IMR-90 (cell line): ENCODE measurements at regions not wholly inside any gene's neighbourhood (a gene's known extent, or its start where the extent isn't known, plus 50 kb on each side); places are given as distances from the start of the nearest gene placed in this dataset.

Experiments
- ATAC-seq: fragments of 200-7000 bp; cut with Tn5 transposase; 2 replicates; pipeline ENCODE4 v1.9.1; 2020; ENCODE audit warnings: low read depth, mild to moderate bottlenecking, moderate library complexity
- BruUV-seq: library from RNA; stranded (reverse); fragments of 400-500 nt; replicated peaks from 2 replicates; lab custom pipeline; 2021; lab: Mats Ljungman, UMichigan
- CTCF ChIA-PET: fragments of 300-600 bp; formaldehyde crosslinking; extraction: SDS; loops from one replicate; lab custom pipeline; 2021; ENCODE audit warnings: antibody characterized with exemption; lab: Yijun Ruan, JAX
- POLR2A ChIA-PET: fragments of 300-600 bp; sonication (Branson Sonifier 250); formaldehyde crosslinking; loops from one replicate; lab custom pipeline; 2022; ENCODE audit warnings: antibody characterized with exemption; ENCODE audit not compliant: unreplicated experiment; lab: Charles Lee
- DNase-seq: peaks from one replicate; pipeline ENCODE4 v3.0.0; 2013
- H2AFZ ChIP-seq: replicated peaks from 2 replicates; pipeline ENCODE3; 2013; ENCODE audit warnings: low read length, mild to moderate bottlenecking; ENCODE audit not compliant: poor library complexity
- H2AK5ac ChIP-seq: 2 replicates; pipeline ENCODE4 v1.6.1; 2013; ENCODE audit warnings: low read depth, low read length, inconsistent platforms
- H2AK9ac ChIP-seq: replicated peaks from 2 replicates; pipeline ENCODE3; 2013; ENCODE audit warnings: mild to moderate bottlenecking, low read depth, low read length, moderate library complexity; ENCODE audit not compliant: poor library complexity
- H2BK120ac ChIP-seq: 2 replicates; pipeline ENCODE4 v1.6.1; 2013; ENCODE audit warnings: low read depth, low read length, inconsistent platforms
- H2BK15ac ChIP-seq: 3 replicates; pipeline ENCODE4 v1.6.1; 2013; ENCODE audit warnings: low read depth, low read length, inconsistent platforms
- H2BK20ac ChIP-seq: 2 replicates; pipeline ENCODE4 v1.6.1; 2013; ENCODE audit warnings: low read depth, mild to moderate bottlenecking, inconsistent platforms, low read length, moderate library complexity
- H2BK5ac ChIP-seq: 2 replicates; pipeline ENCODE4 v1.6.1; 2013; ENCODE audit warnings: mild to moderate bottlenecking, low read depth, low read length, inconsistent platforms; ENCODE audit not compliant: poor library complexity, severe bottlenecking
- H3K14ac ChIP-seq: replicated peaks from 2 replicates; pipeline ENCODE4 v1.6.1; 2013; ENCODE audit warnings: low read depth, low read length, inconsistent platforms
- H3K18ac ChIP-seq: 2 replicates; pipeline ENCODE4 v1.6.1; 2013; ENCODE audit warnings: low read depth, low read length, control low read depth
- H3K23ac ChIP-seq: 2 replicates; pipeline ENCODE4 v1.6.1; 2013; ENCODE audit warnings: low read depth, low read length, inconsistent platforms
- H3K27ac ChIP-seq: 2 replicates; pipeline ENCODE4 v1.5.1; 2013; ENCODE audit warnings: mild to moderate bottlenecking, control low read depth, low read length; ENCODE audit not compliant: insufficient read depth
- H3K27me3 ChIP-seq: 2 replicates; pipeline ENCODE4 v1.6.1; 2013; ENCODE audit warnings: low read length; ENCODE audit not compliant: control insufficient read depth, insufficient read depth
- H3K36me3 ChIP-seq: 2 replicates; pipeline ENCODE4 v1.6.1; 2013; ENCODE audit warnings: low read length, mixed read lengths; ENCODE audit not compliant: control insufficient read depth, insufficient read depth
- H3K4ac ChIP-seq: 2 replicates; pipeline ENCODE4 v1.6.1; 2013; ENCODE audit warnings: low read depth, low read length, inconsistent platforms
- H3K4me1 ChIP-seq: 2 replicates; pipeline ENCODE4 v1.6.1; 2013; ENCODE audit warnings: low read length, mixed read lengths; ENCODE audit not compliant: control insufficient read depth, insufficient read depth
- H3K4me2 ChIP-seq: 2 replicates; pipeline ENCODE4 v1.6.1; 2013; ENCODE audit warnings: low read depth, mild to moderate bottlenecking, control low read depth, low read length, moderate library complexity
- H3K4me3 ChIP-seq: 2 replicates; pipeline ENCODE4 v1.5.1; 2013; ENCODE audit warnings: low read depth, mild to moderate bottlenecking, control low read depth, low read length, moderate library complexity; ENCODE audit not compliant: insufficient read depth
- H3K56ac ChIP-seq: 2 replicates; pipeline ENCODE4 v1.6.1; 2013; ENCODE audit warnings: low read length, inconsistent platforms; ENCODE audit not compliant: insufficient read depth; ENCODE audit errors: extremely low read depth
- H3K79me1 ChIP-seq, 2 experiments: 2 replicates each; pipeline ENCODE4 v1.6.1; 2013; ENCODE audit warnings: low read length in 2 of 2, inconsistent platforms in 1 of 2, low read depth in 1 of 2
- H3K9ac ChIP-seq: 2 replicates; pipeline ENCODE4 v1.6.1; 2013; ENCODE audit warnings: low read depth, low read length, control low read depth
- H3K9me1 ChIP-seq: 2 replicates; pipeline ENCODE4 v1.6.1; 2013; ENCODE audit warnings: low read length, inconsistent platforms; ENCODE audit not compliant: insufficient read depth
- H3K9me3 ChIP-seq: 2 replicates; pipeline ENCODE4 v1.6.1; 2013; ENCODE audit warnings: low read length; ENCODE audit not compliant: control insufficient read depth, insufficient read depth
- H4K20me1 ChIP-seq: 2 replicates; pipeline ENCODE4 v1.6.1; 2013; ENCODE audit warnings: low read length, inconsistent platforms; ENCODE audit not compliant: insufficient read depth
- H4K5ac ChIP-seq: 2 replicates; pipeline ENCODE4 v1.6.1; 2013; ENCODE audit warnings: mild to moderate bottlenecking, low read depth, low read length, control low read depth
- H4K8ac ChIP-seq, 2 experiments: 2 replicates each; pipeline ENCODE4 v1.6.1; 2013; ENCODE audit warnings: low read depth in 2 of 2, low read length in 2 of 2, control low read depth in 1 of 2, inconsistent platforms in 1 of 2
- H4K91ac ChIP-seq: 2 replicates; pipeline ENCODE4 v1.6.1; 2013; ENCODE audit warnings: low read depth, low read length, inconsistent platforms; ENCODE audit not compliant: insufficient read depth
- BHLHE40 ChIP-seq: fragments of 150-350 bp; IDR thresholded peaks from 2 replicates; pipeline ENCODE4 v1.6.1; 2016; ENCODE audit warnings: mild to moderate bottlenecking, low read depth, low read length
- CEBPB ChIP-seq: IDR thresholded peaks from 2 replicates; pipeline ENCODE4 v1.6.1; 2012; ENCODE audit warnings: low read depth, low read length, improper control_type of control experiment
- CHD1 ChIP-seq: IDR thresholded peaks from 2 replicates; pipeline ENCODE4 v1.6.1; 2012; ENCODE audit warnings: low read depth, low read length, improper control_type of control experiment
- FOS ChIP-seq: fragments of 150-350 bp; IDR thresholded peaks from 2 replicates; pipeline ENCODE4 v1.6.1; 2016; ENCODE audit warnings: low read depth, low read length
- MAFK ChIP-seq: IDR thresholded peaks from 2 replicates; pipeline ENCODE4 v1.6.1; 2012; ENCODE audit warnings: low read depth, low read length, improper control_type of control experiment
- MAZ ChIP-seq: IDR thresholded peaks from 2 replicates; pipeline ENCODE4 v1.6.1; 2012; ENCODE audit warnings: low read depth, mild to moderate bottlenecking, low read length, improper control_type of control experiment, moderate library complexity, borderline replicate concordance
- MXI1 ChIP-seq: IDR thresholded peaks from 2 replicates; pipeline ENCODE4 v1.6.1; 2012; ENCODE audit warnings: low read depth, mild to moderate bottlenecking, low read length, moderate library complexity, borderline replicate concordance
- NFE2L2 ChIP-seq: fragments of 150-350 bp; IDR thresholded peaks from 2 replicates; pipeline ENCODE4 v1.6.1; 2016; ENCODE audit warnings: low read depth, mild to moderate bottlenecking, low read length
- POLR2A ChIP-seq: IDR thresholded peaks from 2 replicates; pipeline ENCODE4 v1.6.1; 2012; ENCODE audit warnings: mild to moderate bottlenecking, low read depth, low read length
- RAD21 ChIP-seq: IDR thresholded peaks from 2 replicates; pipeline ENCODE4 v1.6.1; 2012; ENCODE audit warnings: low read length, improper control_type of control experiment
- RCOR1 ChIP-seq: IDR thresholded peaks from 2 replicates; pipeline ENCODE4 v1.6.1; 2012; ENCODE audit warnings: mild to moderate bottlenecking, low read length, improper control_type of control experiment; ENCODE audit not compliant: insufficient replicate concordance
- RFX5 ChIP-seq: IDR thresholded peaks from 2 replicates; pipeline ENCODE4 v1.8.0; 2012; ENCODE audit warnings: low read depth, mild to moderate bottlenecking, low read length, moderate library complexity
- SMC3 ChIP-seq: fragments of 150-350 bp; IDR thresholded peaks from 2 replicates; pipeline ENCODE4 v1.6.1; 2016; ENCODE audit warnings: low read depth, mild to moderate bottlenecking, antibody characterized with exemption, low read length, moderate library complexity
- WGBS, 2 experiments: methylation state at CpG; one replicate each; pipeline versions ENCODE4 v1.1.5 to v1.1.7; 2013; ENCODE audit warnings: missing lambda C conversion rate in 2 of 2; ENCODE audit not compliant: insufficient read length in 1 of 2; ENCODE audit errors: extremely low coverage in 2 of 2; 5-methylcytosine and 5-hydroxymethylcytosine counted together
- dilution Hi-C: fragments of 300-500 bp; cut with HindIII; formaldehyde crosslinking; loops from one replicate; pipeline ENCODE4 v1.14.3; 2018; ENCODE audit warnings: low sequenced_read_pairs; ENCODE audit not compliant: unreplicated experiment
- in situ Hi-C: fragments of 300-500 bp; cut with MboI; formaldehyde crosslinking; loops from 3 replicates; pipeline ENCODE4 v1.14.3; 2019; ENCODE audit warnings: low sequenced_read_pairs, inconsistent platforms, mixed read lengths
- intact Hi-C: fragments of 100-400 bp; cut with micrococcal nuclease; formaldehyde crosslinking; loops from 2 replicates; pipeline ENCODE4 v1.10.0; 2022
- TF ChIP-seq, protein P1 (sequence below): conservative IDR thresholded peaks from 2 replicates; pipeline ENCODE4 v1.5.1; 2012; ENCODE audit warnings: mild to moderate bottlenecking, low read depth, low read length, improper control_type of control experiment
- TF ChIP-seq, protein P2 (sequence below): fragments of 150-350 bp; IDR thresholded peaks from 2 replicates; pipeline ENCODE4 v1.6.1; 2017; ENCODE audit warnings: mild to moderate bottlenecking, antibody characterized with exemption, low read length, low read depth
- TF ChIP-seq, protein P3 (sequence below): fragments of 150-350 bp; IDR thresholded peaks from 2 replicates; pipeline ENCODE4 v1.6.1; 2016; ENCODE audit warnings: low read depth, mild to moderate bottlenecking, low read length, moderate library complexity, borderline replicate concordance

DNA sequence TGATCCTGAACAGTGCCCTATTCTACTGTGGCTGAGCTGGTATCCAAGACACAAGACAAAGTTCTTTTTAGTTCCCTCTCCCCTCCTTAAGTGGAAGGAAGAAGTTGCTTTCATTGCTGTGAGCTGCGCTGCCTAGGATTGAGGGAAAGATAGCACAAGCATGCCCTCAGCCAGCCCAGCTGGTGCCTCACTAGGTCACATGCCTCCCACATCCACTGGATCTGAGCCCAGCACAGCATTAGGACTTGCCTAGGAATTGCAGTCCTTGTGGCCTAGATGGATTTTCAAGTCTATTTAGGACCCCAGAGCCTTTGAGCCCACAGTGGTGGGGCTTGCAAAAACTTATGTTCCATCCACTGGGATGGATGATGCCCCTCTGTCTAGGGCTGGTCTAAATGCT is 214.2 kb downstream of the ZNF248 start:
- DNase-seq, result no peak
- H3K27me3 ChIP-seq, result no peaks in the 10 kb centered on the region
- H3K18ac ChIP-seq, result no peak overlapping the region
- H4K91ac ChIP-seq, result no peak overlapping the region
- ChIA-PET CTCF (no interaction called here), POLR2A (no interaction called here)
- no peak overlapping the region for H4K8ac ChIP-seq
- H2BK120ac ChIP-seq, result no peak overlapping the region
- no peaks in the 10 kb centered on the region for H3K36me3 ChIP-seq
- no peak for ATAC-seq
- TF ChIP-seq RFX5 (no peak), FOS (no peak), POLR2A (no peak), RAD21 (no peak), RCOR1 (no peak), MAFK (no peak), SMC3 (no peak), MAZ (no peak), BHLHE40 (no peak), CHD1 (no peak), NFE2L2 (no peak), MXI1 (no peak), CEBPB (no peak)
- TF ChIP-seq, protein P1, sequence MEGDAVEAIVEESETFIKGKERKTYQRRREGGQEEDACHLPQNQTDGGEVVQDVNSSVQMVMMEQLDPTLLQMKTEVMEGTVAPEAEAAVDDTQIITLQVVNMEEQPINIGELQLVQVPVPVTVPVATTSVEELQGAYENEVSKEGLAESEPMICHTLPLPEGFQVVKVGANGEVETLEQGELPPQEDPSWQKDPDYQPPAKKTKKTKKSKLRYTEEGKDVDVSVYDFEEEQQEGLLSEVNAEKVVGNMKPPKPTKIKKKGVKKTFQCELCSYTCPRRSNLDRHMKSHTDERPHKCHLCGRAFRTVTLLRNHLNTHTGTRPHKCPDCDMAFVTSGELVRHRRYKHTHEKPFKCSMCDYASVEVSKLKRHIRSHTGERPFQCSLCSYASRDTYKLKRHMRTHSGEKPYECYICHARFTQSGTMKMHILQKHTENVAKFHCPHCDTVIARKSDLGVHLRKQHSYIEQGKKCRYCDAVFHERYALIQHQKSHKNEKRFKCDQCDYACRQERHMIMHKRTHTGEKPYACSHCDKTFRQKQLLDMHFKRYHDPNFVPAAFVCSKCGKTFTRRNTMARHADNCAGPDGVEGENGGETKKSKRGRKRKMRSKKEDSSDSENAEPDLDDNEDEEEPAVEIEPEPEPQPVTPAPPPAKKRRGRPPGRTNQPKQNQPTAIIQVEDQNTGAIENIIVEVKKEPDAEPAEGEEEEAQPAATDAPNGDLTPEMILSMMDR, result no peak
- TF ChIP-seq, protein P2, sequence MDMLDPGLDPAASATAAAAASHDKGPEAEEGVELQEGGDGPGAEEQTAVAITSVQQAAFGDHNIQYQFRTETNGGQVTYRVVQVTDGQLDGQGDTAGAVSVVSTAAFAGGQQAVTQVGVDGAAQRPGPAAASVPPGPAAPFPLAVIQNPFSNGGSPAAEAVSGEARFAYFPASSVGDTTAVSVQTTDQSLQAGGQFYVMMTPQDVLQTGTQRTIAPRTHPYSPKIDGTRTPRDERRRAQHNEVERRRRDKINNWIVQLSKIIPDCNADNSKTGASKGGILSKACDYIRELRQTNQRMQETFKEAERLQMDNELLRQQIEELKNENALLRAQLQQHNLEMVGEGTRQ, result no peak
- TF ChIP-seq, protein P3, sequence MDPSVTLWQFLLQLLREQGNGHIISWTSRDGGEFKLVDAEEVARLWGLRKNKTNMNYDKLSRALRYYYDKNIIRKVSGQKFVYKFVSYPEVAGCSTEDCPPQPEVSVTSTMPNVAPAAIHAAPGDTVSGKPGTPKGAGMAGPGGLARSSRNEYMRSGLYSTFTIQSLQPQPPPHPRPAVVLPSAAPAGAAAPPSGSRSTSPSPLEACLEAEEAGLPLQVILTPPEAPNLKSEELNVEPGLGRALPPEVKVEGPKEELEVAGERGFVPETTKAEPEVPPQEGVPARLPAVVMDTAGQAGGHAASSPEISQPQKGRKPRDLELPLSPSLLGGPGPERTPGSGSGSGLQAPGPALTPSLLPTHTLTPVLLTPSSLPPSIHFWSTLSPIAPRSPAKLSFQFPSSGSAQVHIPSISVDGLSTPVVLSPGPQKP, result no peak
- dilution Hi-C loops (no loop called here), in situ Hi-C loops (no loop called here), intact Hi-C loops (no loop called here)
- no peak overlapping the region for H3K4ac ChIP-seq
- no peaks in the 10 kb centered on the region for H3K4me1 ChIP-seq
- H2BK15ac ChIP-seq, result no peak overlapping the region
- no peak overlapping the region for H3K27ac ChIP-seq
- H2AK5ac ChIP-seq, result no peak overlapping the region
- no peak overlapping the region for H2AK9ac ChIP-seq
- BruUV-seq, result no TSS peak
- no peak overlapping the region for H2AFZ ChIP-seq
- no peak overlapping the region for H3K23ac ChIP-seq
- WGBS, 2 experiments, result no CpG with 5 or more reads among the region's 1 CpG
- no peak overlapping the region for H3K4me3 ChIP-seq
- no peak overlapping the region for H2BK20ac ChIP-seq
- no peak overlapping the region for H2BK5ac ChIP-seq
- H3K14ac ChIP-seq, result no peak overlapping the region
- H3K9ac ChIP-seq, result no peak overlapping the region
- H3K4me2 ChIP-seq, result no peak overlapping the region
- no peak overlapping the region for H4K5ac ChIP-seq
- H3K9me3 ChIP-seq, result peaks cover 17% of the 10 kb centered on the region
- no peaks in the 10 kb centered on the region for H3K79me1 ChIP-seq
- H3K56ac ChIP-seq, result no peak overlapping the region
- no peaks in the 10 kb centered on the region for H3K9me1 ChIP-seq
- no peaks in the 10 kb centered on the region for H4K20me1 ChIP-seq
